CD1c-positive myeloid dendritic cell (primary cell): ENCODE measurements at regions not wholly inside any gene's neighbourhood (a gene's known extent, or its start where the extent isn't known, plus 50 kb on each side); places are given as distances from the start of the nearest gene placed in this dataset.
"Not testable (repeated sequence)": the region's sequence is repeated elsewhere in the genome, so short reads cannot be mapped to it uniquely, and the experiment has no call there.

Experiments
- DNase-seq: peaks from one replicate; pipeline ENCODE4 v3.0.0-alpha.2; 2016; ENCODE audit errors: extremely low spot score

GRCh38 chr6:144652292-144652891 lies 367.3 kb downstream of the UTRN start:
- no peak for DNase-seq

DNA sequence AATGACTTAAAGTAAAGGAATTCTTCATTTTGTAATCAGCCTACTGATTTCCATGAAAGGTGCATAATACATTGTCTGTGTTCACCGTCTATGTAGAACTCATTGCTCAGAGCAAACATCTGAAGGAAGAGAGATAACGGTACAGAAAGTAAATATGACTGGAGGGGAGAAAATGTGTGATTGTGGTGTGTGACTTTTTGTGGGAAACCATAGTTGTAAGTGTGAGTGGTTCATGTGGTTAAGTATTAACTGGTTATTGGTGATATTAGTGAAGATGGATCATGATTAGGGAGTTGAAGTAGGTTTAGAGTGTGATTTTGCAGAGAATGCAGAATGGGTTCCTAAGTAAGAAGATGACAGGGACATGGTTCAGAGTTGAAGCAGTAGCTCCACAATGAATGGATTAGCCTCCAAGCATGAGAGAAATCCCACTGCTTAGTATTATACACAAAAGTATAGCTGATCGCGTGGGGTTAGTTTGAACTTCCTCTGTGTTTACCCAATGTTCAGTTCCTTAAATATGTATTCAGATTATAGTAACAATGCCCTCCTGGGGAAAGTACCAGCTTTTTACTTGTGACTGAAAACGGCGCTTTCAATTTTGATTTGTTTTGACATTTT lies 368.9 kb downstream of the UTRN start:
- DNase-seq: peak; percentile 84

DNA sequence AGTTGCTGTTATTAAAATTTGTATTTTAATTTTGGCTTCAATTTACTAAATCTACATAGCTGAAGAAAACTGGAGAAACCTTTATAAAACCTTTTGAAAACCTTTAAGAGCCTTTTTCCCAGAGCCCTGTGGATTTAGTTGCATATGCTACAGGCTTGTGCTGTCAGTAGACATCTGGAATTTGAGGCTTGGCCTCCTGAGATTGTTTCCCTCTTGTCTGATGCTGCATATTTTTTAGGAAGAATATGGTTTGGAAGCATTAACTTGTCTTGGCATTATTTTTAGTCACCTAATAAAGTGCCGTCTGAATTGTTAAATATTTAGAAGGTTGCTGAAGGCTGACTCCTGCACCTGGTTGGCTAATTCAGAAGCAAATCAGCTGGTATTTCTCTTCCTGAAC lies 369.4 kb downstream of the UTRN start:
- DNase-seq: no peak

- DNase-seq: no peak
Observed at GRCh38 chr6:144655376-144655775, 370.2 kb downstream of the UTRN start.

DNA sequence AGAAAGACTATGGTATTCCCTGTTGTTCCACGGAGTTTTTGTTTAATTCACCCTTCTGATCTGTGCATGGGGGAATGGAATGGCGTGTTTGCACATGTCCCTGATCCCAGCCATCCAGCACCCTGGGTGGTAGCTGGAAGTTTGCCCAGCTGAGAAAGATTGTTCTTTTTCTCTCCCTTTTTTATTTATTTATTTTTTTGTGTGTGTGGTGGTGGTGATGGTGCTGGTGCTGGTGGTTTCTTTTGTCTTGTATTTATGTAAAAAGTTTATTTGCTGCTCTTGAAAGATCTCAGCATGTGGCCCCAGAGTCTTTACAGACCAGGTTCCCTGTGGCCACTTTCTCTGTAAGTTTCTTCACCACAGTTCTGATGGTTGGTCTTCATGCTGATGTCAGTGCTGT lies 372.6 kb downstream of the UTRN start:
- DNase-seq: no peak

DNA sequence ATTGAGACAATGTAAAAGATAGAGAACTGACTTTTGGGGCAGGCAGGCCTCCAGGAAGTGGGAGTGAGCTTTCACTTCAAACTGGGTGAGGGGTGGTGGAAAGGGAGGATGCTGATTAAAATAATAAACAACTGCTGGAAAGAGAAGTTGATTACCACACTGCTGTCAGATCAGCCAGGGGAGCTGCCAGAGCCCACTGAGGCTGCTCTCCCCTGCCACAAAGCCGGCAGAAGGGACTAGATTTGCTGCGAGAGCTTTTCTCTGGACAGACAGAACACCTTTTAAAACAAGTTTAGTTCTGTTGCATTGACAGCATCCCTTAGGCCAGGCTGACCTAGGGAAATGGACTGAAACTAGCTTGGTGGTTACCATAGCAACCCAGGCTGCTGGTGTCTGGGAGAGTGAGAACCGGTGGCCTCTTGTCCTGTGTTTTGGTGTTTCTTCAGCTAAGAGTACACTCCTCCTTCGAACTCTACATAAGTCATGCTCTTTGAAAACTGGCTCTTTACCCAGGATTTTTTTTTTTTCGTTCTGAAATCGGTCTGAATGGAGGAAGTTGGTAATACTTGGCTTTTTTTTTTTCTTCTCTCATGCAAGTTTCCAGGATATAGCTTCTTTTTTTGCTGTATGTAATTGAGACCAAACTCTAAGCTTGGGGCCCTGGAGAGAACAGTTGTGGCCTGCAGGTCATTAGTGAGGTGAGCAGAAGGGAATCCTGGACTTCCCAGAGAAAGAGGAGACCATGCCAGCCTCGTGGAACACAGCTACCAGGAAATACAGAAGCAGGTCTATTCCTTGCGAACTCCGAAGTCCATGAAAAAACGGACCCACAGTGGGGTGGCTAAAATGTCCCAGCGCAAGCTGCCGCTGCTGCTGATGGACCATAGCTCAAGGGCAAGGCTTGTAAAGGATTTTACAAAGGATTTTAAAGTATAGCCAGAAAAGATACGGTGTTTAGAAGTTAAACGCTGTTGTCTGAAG lies 374.4 kb downstream of the UTRN start:
- peak; percentile 53 for DNase-seq

DNA sequence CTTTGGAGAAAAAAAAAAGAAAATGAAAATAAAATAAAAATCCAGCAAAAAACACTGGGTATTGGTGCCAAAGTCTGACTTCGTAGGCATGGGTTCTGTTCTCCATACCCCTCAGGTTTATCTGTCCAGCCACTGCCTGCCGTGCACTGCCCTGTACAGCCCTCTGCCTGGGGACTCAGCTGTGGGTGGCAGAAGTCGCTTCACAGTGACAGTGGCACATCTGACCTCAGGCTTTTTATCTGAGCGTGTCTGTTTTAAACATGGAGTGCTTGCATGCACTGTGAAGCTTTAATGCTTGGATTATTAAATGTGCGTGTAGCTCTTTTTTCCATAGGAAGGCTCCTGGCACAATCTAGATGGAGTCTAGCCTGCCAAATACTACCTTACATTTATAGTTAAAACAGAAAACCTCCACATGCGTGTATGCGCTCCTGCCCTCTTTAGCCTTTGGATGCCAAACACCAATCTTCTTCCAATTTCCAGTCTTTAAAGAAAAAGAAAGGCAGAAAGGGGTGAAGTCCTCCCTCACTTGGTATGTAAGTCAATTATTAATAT lies 375.5 kb downstream of the UTRN start:
- no peak for DNase-seq

- no peak for DNase-seq
Observed at GRCh38 chr6:144661116-144661806, 376.1 kb downstream of the UTRN start.

- DNase-seq: peak; percentile 55
Observed at GRCh38 chr6:144662812-144663365, 377.8 kb downstream of the UTRN start.

GRCh38 chr6:144664281-144664680 lies 379.1 kb downstream of the UTRN start:
- no peak for DNase-seq

DNA sequence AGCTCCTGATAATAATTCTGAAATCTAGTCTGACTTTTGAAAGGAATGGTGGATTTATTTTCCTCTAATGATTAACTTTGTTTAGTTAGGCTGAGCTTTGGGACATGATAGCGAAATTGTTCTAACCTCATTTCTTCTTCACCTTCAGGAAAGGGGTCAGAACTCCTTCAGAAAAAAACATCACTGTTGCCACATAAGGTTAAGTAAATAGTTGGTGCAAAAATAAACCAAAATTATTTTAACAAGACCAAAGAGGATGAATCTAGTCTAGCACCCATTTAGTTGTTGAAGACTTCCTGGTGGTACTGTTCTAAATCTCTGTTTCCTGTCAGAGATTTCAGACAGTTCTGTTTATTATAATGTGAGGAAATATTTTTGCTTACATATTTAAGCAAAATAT lies 379.8 kb downstream of the UTRN start:
- DNase-seq: no peak

DNA sequence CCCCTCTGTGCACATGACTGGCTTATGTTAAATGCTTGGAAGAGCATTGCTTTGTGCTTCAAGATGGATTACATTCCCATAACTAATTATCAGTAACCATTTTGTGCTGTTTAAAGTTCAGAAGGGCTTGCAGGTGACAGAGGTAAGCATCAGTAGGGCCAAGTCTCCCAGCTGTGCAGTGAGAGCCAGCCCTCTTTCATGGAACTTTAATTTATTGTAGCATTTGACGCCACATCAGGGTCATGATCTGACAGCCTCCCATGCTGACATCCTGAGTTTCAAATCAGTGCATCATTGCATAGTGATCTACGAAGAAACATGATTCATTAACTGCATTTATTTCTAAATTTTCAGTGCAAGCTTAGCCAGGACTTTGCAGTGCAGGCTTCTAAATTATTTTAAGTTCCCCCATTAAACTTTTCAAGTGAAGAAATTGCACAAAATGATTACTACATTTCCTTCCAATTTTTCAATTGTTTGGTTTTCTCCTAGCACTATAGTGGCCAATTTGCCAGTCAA lies 380.9 kb downstream of the UTRN start:
- no peak for DNase-seq

GRCh38 chr6:144666781-144667180 lies 381.6 kb downstream of the UTRN start:
- DNase-seq: peak; percentile 61

DNA sequence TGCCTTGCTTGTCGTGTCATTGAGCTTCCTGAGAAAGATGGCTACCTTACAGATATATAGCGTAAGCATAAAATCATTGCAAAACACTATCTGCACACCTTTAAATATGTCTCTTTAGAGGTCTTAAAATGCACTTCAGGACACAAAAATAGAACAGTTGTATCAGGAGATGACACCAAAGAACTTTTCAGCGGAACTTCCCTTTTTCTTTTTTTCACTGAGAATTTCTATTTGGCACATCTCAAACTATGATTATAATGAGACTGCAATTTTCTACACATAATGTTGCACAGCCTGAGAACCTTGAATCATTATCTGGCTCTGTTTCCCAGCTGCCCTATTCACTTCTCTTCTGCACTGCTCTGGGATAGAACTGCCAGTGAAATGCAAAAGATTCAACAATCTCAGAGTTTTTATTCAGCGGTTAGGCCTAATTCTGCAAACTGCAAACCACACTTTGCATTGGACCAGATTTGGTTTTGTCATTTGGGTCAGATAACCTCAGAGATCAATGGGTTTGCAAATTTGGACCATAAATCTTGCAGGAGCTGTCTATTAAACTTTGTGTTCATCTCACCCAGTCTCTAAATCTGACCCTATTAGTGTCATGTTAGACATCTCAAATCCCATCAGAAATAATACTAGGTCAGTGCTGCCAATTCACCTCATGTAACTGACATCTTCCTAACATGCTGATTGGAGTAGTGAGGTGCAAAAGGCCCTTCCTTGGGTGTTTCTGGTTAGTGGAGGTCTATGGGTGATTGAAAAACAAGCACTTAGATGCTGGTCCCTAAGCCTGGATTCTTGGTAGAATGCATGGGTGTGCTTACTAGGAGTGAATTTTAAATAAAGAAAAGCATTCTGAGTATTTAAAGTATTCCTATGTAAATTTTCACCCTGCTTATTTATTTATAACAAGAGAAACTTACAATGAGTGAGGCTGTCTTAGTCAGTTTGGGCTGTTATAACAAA lies 382.7 kb downstream of the UTRN start:
- DNase-seq: peak; percentile 55

DNA sequence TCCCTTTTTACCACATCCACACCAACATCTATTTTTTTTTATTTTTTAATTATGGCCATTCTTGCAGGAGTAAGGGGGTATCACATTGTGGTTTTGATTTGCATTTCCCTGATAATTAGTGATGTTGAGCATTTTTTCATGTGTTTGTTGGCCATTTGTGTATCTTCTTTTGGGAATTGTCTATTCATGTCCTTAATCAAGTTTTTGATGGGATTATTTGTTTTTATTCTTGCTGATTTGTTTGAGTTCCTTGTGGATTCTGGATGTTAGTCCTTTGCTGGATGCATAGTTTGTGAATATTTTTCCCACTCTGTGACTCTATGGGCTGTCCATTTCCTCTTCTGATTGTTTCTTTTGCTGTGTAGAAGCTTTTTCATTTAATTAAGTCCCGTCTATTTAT lies 385.1 kb downstream of the UTRN start:
- DNase-seq: not testable (repeated sequence)

DNA sequence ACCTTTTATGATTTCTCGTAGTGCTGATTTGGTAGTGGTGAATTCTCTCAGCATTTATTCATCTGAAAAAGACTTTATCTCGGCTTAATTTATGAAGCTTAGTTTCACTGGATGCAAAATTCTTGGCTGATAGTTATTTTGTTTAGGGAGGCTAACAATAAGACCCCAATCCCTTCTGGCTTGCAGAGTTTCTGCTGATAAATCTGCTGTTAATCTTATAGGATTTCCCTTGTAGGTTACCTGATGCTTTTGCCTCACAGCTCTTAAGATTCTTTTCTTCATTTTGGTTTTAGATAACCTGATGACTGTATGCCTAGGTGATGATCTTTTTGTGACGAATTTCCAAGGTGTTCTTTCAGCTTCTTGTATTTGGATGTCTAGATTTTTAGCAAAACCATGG lies 388.7 kb downstream of the UTRN start:
- DNase-seq: no peak

GRCh38 chr6:144675231-144675861 lies 390.2 kb downstream of the UTRN start:
- DNase-seq: peak; percentile 58

DNA sequence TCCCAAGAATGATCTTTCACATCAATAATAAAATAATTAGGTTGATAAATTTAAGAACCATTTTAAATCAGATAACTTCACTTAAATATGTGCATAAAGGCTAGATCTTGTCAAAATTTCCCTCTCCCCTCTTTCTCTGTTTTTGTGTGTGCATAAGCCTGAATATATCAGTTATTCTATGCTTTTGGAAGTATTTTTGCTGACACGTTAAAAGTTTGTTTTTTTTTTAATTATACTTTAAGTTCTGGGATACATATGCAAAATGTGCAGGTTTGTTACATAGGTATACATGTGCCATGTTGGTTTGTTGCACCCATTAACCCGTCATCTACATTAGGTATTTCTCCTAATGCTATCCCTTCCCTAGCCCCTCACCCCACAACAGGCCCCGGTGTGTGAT lies 391.2 kb downstream of the UTRN start:
- DNase-seq: not testable (repeated sequence)

- DNase-seq: not testable (repeated sequence)
Observed at GRCh38 chr6:144677263-144677662, 392.1 kb downstream of the UTRN start.

GRCh38 chr6:144678844-144679243 lies 393.7 kb downstream of the UTRN start:
- DNase-seq: peak; percentile 73
